Adrenal gland (tissue), 9 donors: ENCODE measurements at regions not wholly inside any gene's neighbourhood (a gene's known extent, or its start where the extent isn't known, plus 50 kb on each side); places are given as distances from the start of the nearest gene placed in this dataset.

Experiments used
- DNase-seq, 7 donors: peaks; one replicate each; pipeline ENCODE4 v3.0.0-alpha.2; 2019 to 2020
- H3K27ac ChIP-seq, 5 donors: fragments of 200-600 bp; sonication (generic) in 4 of 5; 1 replicate in 3 of 5; 2 replicates in 2 of 5; pipeline versions ENCODE4 v1.5.1 to v1.8.0; 2016 to 2020; ENCODE audit warnings: mild to moderate bottlenecking in 1 of 5
- H3K27me3 ChIP-seq: fragments of 200-600 bp; 2 replicates; pipeline ENCODE4 v1.8.0; 2021
- H3K36me3 ChIP-seq, 2 donors: fragments of 200-600 bp; replicated peaks in 1 of 2; 1 replicate in 1 of 2; 2 replicates in 1 of 2; pipeline versions ENCODE4 v1.5.1 to v1.8.0; 2018 to 2022
- H3K4me1 ChIP-seq, 2 donors: fragments of 200-600 bp; replicated peaks in 1 of 2; 1 replicate in 1 of 2; 2 replicates in 1 of 2; pipeline versions ENCODE4 v1.5.1 to v1.8.0; 2018 to 2021
- H3K4me3 ChIP-seq, 4 donors: fragments of 200-600 bp; sonication (generic) in 3 of 4; one replicate each; pipeline ENCODE4 v1.5.1; 2016 to 2018
- H3K9me3 ChIP-seq, 3 donors: fragments of 200-600 bp; sonication (generic) in 1 of 3; replicated peaks in 1 of 3; 1 replicate in 2 of 3; 2 replicates in 1 of 3; pipeline versions ENCODE4 v1.5.1 to v1.8.0; 2016 to 2021
- POLR2A ChIP-seq, 2 donors: fragments of 450-650 bp; IDR thresholded peaks; one replicate each; pipeline ENCODE4 v1.6.1; 2017; ENCODE audit warnings: antibody characterized with exemption in 2 of 2, mild to moderate bottlenecking in 2 of 2, moderate library complexity in 1 of 2
- WGBS, 4 donors: extraction: QIAGEN DNeasy Blood & Tissue Kit in 2 of 4; methylation state at CpG; one replicate each; pipeline versions ENCODE4 v1.1.5 to v1.1.7; 2013 to 2017; 5-methylcytosine and 5-hydroxymethylcytosine counted together
- intact Hi-C, 2 donors: fragments of 100-400 bp; cut with DNase I; formaldehyde crosslinking; loops; one replicate each; pipeline versions ENCODE4 v1.14.1 to v1.15.0; 2022 to 2023
- TF ChIP-seq, protein P1 (sequence below), 6 experiments: fragments of 450-650 bp in 4 of 6; fragments of 200-600 bp in 2 of 6; sonication (generic) in 1 of 6; IDR thresholded peaks; 1 replicate in 5 of 6; 2 replicates in 1 of 6; pipeline versions ENCODE4 v1.5.1 to v1.8.0; 2016 to 2021; ENCODE audit warnings: antibody characterized with exemption in 6 of 6, mild to moderate bottlenecking in 2 of 6, moderate library complexity in 1 of 6
- donor health status: healthy with polysubstance abuse.
- donor health status: Bipolar disorder and iron deficiency.
- donor health status: DM: yes; HTN: yes; CAD: no.
- donor health status: DM: no; HTN: no; CAD: no.
- donor health status: DM: no; HTN: no; CAD: no.

DNA sequence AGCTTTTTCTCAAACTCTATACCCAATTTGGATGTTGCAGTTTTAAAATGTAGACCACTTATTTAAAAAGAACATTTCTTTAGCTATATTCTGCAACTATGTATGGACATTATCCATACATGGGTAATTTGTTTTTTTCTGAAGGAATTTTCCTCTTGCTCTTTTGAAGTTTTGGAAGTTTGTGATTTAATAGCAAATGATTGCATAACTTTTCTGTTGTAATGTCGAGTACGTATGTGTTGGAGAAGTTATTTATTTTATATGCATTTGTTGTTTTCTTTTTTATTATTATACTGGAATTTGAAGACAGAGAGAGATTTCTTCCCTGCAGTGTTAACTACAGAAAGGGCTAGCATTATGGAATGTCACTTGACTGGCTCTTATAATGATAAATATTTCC is 207.7 kb upstream of the FANCL start:
- Histone ChIP-seq H3K4me3 (no peak overlapping the region), H3K4me1 (no peaks in the 10 kb centered on the region), H3K9me3 (no peaks in the 10 kb centered on the region), H3K36me3 (no peaks in the 10 kb centered on the region), H3K27me3 (no peaks in the 10 kb centered on the region), H3K27ac (no peak overlapping the region)
- no peak for TF ChIP-seq POLR2A (IDR thresholded peaks at IDR 0.05)
- TF ChIP-seq, protein P1, sequence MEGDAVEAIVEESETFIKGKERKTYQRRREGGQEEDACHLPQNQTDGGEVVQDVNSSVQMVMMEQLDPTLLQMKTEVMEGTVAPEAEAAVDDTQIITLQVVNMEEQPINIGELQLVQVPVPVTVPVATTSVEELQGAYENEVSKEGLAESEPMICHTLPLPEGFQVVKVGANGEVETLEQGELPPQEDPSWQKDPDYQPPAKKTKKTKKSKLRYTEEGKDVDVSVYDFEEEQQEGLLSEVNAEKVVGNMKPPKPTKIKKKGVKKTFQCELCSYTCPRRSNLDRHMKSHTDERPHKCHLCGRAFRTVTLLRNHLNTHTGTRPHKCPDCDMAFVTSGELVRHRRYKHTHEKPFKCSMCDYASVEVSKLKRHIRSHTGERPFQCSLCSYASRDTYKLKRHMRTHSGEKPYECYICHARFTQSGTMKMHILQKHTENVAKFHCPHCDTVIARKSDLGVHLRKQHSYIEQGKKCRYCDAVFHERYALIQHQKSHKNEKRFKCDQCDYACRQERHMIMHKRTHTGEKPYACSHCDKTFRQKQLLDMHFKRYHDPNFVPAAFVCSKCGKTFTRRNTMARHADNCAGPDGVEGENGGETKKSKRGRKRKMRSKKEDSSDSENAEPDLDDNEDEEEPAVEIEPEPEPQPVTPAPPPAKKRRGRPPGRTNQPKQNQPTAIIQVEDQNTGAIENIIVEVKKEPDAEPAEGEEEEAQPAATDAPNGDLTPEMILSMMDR (IDR thresholded peaks at IDR 0.05): no peak
- intact Hi-C loops: loop anchor here (10.0 kb wide), 2 partner anchors 544 to 684 kb away; no protein-coding TSS in a partner anchor
- WGBS, 4 donors: 76 to 91% (median 81%) methylated on average over 2 of the region's 2 CpGs
- DNase-seq: no peak

DNA sequence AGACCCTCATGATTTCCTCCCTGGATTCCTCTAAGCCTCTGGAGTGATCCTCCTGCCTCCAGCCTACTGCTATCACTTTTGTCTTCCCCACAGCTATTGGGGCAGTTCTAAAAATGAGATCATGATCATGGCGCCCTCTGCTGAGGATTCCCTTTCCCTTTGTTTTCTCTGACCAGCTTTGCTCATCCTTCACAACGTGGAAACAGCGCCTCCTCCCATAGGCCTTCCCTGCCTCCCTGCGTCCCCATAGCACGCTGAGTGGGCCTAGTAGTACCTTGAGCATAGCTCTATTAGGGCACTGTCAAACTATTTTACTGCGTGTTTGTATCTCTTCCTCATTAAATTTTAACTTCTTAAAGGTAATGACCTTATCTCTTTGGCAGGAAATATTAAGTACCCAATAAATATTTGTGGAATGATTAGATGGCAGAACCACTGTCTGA is 207.0 kb upstream of the FANCL start:
- intact Hi-C loops: loop anchor here (10.0 kb wide), 2 partner anchors 543 to 683 kb away; no protein-coding TSS in a partner anchor
- no peaks in the 10 kb centered on the region for H3K36me3 ChIP-seq
- no peak overlapping the region for H3K4me3 ChIP-seq
- peak; percentile 78 to 94 (median 82) for DNase-seq
- TF ChIP-seq POLR2A (IDR thresholded peaks at IDR 0.05): no peak
- TF ChIP-seq, protein P1 (IDR thresholded peaks at IDR 0.05): peak; percentile 46 to 75 (median 67)
- 15 to 26% (median 21%) methylated on average over 6 of the region's 6 CpGs for WGBS, 4 donors
- H3K27me3 ChIP-seq: no peaks in the 10 kb centered on the region
- H3K27ac ChIP-seq: no peak overlapping the region
- no peaks in the 10 kb centered on the region for H3K4me1 ChIP-seq
- no peaks in the 10 kb centered on the region for H3K9me3 ChIP-seq

DNA sequence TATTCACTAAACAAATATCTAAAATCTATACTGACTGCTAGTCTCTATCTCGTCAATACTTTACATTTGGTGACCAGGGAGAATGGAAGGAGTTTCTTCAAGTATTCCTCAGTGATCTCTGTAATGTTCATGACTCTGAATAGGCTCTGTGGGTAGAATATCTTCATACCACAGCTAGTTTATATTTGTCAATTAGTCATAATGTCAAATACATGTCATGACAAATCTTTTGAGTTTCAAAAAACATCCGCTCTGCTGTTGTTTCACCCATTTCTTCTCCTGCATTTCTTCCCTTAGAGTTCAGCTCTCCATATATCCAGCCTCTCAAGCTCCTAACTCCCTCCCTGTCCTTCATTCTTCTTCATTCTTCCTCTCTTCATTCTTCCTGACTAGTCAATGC is 206.5 kb upstream of the FANCL start:
- intact Hi-C loops: loop anchor here (10.0 kb wide), 2 partner anchors 543 to 683 kb away; no protein-coding TSS in a partner anchor
- no peaks in the 10 kb centered on the region for H3K4me1 ChIP-seq
- H3K27ac ChIP-seq: no peak overlapping the region
- H3K27me3 ChIP-seq: no peaks in the 10 kb centered on the region
- TF ChIP-seq, protein P1 (IDR thresholded peaks at IDR 0.05): no peak
- TF ChIP-seq POLR2A (IDR thresholded peaks at IDR 0.05): no peak
- H3K4me3 ChIP-seq: no peak overlapping the region
- no peak for DNase-seq
- no peaks in the 10 kb centered on the region for H3K36me3 ChIP-seq
- WGBS, 4 donors: 81 to 92% (median 87%) methylated on average over 2 of the region's 2 CpGs
- H3K9me3 ChIP-seq: no peaks in the 10 kb centered on the region

DNA sequence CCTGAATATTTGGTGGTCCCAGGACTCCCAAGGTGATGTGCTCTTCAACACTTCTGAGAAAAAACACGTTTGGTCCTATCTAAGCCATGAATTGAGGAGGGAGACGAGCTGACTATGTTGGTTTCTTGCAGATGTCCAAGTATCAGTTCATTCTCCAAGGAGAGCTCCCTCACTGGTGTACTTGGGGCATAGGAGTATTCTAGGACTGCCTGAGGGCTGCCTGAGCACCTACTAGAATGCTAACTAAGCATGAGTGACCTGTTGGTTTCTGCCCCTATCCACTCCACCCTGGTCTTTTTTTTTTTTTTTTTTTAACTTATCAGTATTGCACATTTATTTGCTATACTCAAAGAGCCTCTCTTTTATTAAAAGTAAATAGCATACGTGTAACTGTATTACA is 200.5 kb upstream of the FANCL start:
- H3K36me3 ChIP-seq: no peaks in the 10 kb centered on the region
- intact Hi-C loops: loop anchor here (10.0 kb wide), 2 partner anchors 537 to 677 kb away; no protein-coding TSS in a partner anchor
- H3K4me1 ChIP-seq: no peaks in the 10 kb centered on the region
- WGBS, 4 donors: 67 to 78% (median 76%) methylated on average over 3 of the region's 3 CpGs
- no peak overlapping the region for H3K27ac ChIP-seq
- no peaks in the 10 kb centered on the region for H3K9me3 ChIP-seq
- no peak for DNase-seq
- H3K4me3 ChIP-seq: no peak overlapping the region
- TF ChIP-seq POLR2A (IDR thresholded peaks at IDR 0.05): no peak
- TF ChIP-seq, protein P1 (IDR thresholded peaks at IDR 0.05): no peak
- H3K27me3 ChIP-seq: no peaks in the 10 kb centered on the region
